ENCODE measurements at regions not wholly inside any gene's neighbourhood (a gene's known extent, or its start where the extent isn't known, plus 50 kb on each side); places are given as distances from the start of the nearest gene placed in this dataset.

- Histone ChIP-seq H3K9me3 (ENCODE audit: low read depth, low read length) (no peaks in the 10 kb centered on the region), H3K36me3 (ENCODE audit: insufficient read depth, low read length) (no peaks in the 10 kb centered on the region), H3K27ac (no peak overlapping the region), H3K9ac (ENCODE audit: insufficient read length) (no peak overlapping the region), H3K4me3 (no peak overlapping the region)
- TF ChIP-seq FOXP2 (optimal IDR thresholded peaks at IDR 0.05; ENCODE audit: control extremely low read depth, extremely low read length, insufficient read depth): no peak
- no peak for TF ChIP-seq EZH2 (IDR thresholded peaks at IDR 0.05)
- no peak for TF ChIP-seq POLR2AphosphoS5 (IDR thresholded peaks at IDR 0.05; ENCODE audit: borderline replicate concordance, low read depth, low read length)
- no peak for DNase-seq (ENCODE audit: low read depth, low spot score)
Measured at GRCh38 chr22:47563406-47564157, 801.1 kb downstream of the TBC1D22A start.

DNA sequence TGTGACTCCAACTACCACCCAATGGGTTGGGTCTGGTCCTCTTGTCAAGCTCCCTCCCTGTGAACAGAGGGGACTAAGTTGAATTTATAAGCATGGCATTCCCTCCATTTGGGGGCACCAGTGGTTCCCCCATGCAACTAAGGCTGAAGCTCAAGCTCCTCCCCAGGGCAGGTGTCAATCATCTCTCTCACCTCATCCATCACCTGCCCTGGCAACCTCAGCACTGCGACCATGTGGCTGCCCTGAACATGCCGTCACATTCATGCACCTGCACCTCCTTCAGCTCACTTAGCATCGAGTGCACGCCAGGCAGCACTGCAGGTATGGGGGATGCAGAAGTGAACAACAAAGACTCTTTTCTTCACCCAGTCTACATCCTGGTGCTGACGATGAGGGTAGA lies 799.3 kb downstream of the TBC1D22A start:
- no peak overlapping the region for H3K27ac ChIP-seq
- no peak overlapping the region for H3K9ac ChIP-seq (ENCODE audit: insufficient read length)
- H3K9me3 ChIP-seq (ENCODE audit: low read depth, low read length): no peaks in the 10 kb centered on the region
- H3K4me3 ChIP-seq: no peak overlapping the region
- no peak for DNase-seq (ENCODE audit: low read depth, low spot score)
- no peaks in the 10 kb centered on the region for H3K36me3 ChIP-seq (ENCODE audit: insufficient read depth, low read length)
- no peak for TF ChIP-seq FOXP2 (optimal IDR thresholded peaks at IDR 0.05; ENCODE audit: control extremely low read depth, extremely low read length, insufficient read depth)
- TF ChIP-seq EZH2 (IDR thresholded peaks at IDR 0.05): no peak
- TF ChIP-seq POLR2AphosphoS5 (IDR thresholded peaks at IDR 0.05; ENCODE audit: borderline replicate concordance, low read depth, low read length): no peak

DNA sequence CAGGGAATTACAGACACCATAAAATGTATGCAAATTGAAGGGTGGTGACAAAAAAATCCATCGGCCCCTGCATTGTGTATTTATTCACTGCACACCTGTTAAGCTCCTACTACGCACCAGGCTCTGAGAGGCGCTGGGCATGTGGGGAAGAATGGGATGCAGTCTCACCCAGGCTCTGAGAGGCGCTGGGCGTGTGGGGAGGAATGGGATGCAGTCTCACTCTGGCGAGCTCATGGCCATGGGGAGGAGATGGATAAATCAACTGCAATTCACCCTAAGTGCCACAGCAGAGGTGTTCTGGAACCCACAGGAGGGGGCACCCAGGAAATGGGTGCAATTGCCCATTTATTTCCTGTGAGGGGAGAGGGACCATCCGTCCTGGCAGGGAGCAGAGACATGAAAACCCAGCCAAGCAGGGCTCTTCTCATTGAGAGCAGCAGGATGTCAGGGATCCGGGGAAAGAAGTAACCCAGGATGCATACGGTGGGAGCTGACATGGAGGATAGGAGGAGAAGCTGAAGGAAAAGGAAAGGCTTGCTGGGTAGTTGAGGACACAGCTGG lies 798.7 kb downstream of the TBC1D22A start:
- Histone ChIP-seq H3K9me3 (ENCODE audit: low read depth, low read length) (no peaks in the 10 kb centered on the region), H3K4me3 (no peak overlapping the region)
- TF ChIP-seq FOXP2 (optimal IDR thresholded peaks at IDR 0.05; ENCODE audit: control extremely low read depth, extremely low read length, insufficient read depth) (no peak), EZH2 (IDR thresholded peaks at IDR 0.05) (no peak), POLR2AphosphoS5 (IDR thresholded peaks at IDR 0.05; ENCODE audit: borderline replicate concordance, low read depth, low read length) (no peak)

DNA sequence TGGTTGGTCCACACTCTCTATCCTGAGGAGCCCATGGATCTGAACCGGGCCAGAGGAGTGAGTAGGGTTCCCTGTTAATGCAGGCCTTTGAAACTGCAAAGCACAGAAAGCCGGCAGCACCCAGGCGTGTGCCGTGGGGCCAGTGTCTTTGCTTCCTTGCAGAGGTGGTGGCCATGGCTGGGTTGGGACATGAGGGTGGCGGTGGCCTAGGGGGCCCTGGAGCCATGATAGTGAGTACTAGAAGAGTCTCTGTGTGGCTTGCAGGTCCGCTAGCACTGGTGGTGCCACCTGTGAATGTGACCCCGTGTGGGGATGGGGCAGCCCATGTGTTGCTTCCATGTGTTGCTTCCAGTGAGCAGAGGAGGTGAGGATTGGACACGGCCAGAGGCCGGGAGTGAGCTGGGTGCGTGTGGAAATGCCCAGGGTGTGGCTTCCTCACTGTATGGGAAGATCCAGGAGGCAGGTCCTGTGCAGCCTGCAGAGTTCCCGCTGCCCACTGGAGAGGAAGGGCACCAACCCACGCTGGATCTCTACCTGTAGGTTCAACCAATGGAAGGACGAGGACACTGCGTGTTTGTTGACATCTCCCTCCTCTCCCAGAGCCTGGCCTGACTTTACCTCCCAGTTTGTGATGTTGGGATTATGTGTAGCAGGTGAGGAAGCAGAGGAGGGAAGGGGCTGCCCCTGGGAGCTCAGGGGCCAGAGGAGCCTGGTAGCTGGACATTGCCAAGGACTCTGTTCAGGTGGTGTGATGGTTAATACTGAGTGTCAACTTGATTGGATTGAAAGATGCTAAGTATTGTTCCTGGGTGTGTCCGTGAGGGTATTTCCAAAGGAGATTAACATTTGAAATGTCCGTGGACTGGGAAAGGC lies 796.6 kb downstream of the TBC1D22A start:
- Histone ChIP-seq H3K4me3 (no peak overlapping the region), H3K36me3 (ENCODE audit: insufficient read depth, low read length) (no peaks in the 10 kb centered on the region), H3K9ac (ENCODE audit: insufficient read length) (no peak overlapping the region), H3K9me3 (ENCODE audit: low read depth, low read length) (no peaks in the 10 kb centered on the region), H3K27ac (no peak overlapping the region)
- no peak for TF ChIP-seq EZH2 (IDR thresholded peaks at IDR 0.05)
- no peak for TF ChIP-seq POLR2AphosphoS5 (IDR thresholded peaks at IDR 0.05; ENCODE audit: borderline replicate concordance, low read depth, low read length)
- no peak for TF ChIP-seq FOXP2 (optimal IDR thresholded peaks at IDR 0.05; ENCODE audit: control extremely low read depth, extremely low read length, insufficient read depth)
- no peak for DNase-seq (ENCODE audit: low read depth, low spot score)

More for the DNA sequence above, 798.7 kb downstream of the TBC1D22A start:
- no peak overlapping the region for H3K9ac ChIP-seq (ENCODE audit: insufficient read length)
- no peak overlapping the region for H3K27ac ChIP-seq
- no peak for DNase-seq (ENCODE audit: low read depth, low spot score)
- no peaks in the 10 kb centered on the region for H3K36me3 ChIP-seq (ENCODE audit: insufficient read depth, low read length)

DNA sequence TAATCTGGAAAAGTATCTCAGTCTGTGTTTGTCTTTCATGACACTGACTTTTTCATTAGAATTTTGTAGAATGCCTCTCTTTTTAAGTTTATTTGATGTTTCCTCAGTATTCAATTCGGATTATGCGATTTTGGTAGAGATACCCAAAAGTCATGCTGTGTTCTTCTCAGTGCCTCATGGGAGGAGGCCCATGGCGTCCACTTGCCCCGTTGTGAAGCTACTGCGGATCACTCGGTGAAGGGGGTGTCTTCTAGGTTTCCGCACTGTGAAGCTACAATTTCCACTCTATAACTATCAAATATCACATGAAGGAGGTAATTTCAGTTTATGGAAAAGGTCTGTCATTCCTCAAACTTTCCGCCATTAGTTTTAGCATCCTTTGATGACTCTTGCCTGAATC lies 794.0 kb downstream of the TBC1D22A start:
- DNase-seq (ENCODE audit: low read depth, low spot score): no peak
- Histone ChIP-seq H3K9me3 (ENCODE audit: low read depth, low read length) (no peaks in the 10 kb centered on the region), H3K9ac (ENCODE audit: insufficient read length) (no peak overlapping the region), H3K36me3 (ENCODE audit: insufficient read depth, low read length) (no peaks in the 10 kb centered on the region), H3K4me3 (no peak overlapping the region), H3K27ac (no peak overlapping the region)
- TF ChIP-seq FOXP2 (optimal IDR thresholded peaks at IDR 0.05; ENCODE audit: control extremely low read depth, extremely low read length, insufficient read depth): no peak
- TF ChIP-seq EZH2 (IDR thresholded peaks at IDR 0.05): no peak
- TF ChIP-seq POLR2AphosphoS5 (IDR thresholded peaks at IDR 0.05; ENCODE audit: borderline replicate concordance, low read depth, low read length): no peak

GRCh38 chr22:47553436-47553835 lies 791.0 kb downstream of the TBC1D22A start:
- H3K36me3 ChIP-seq (ENCODE audit: insufficient read depth, low read length): no peaks in the 10 kb centered on the region
- no peak overlapping the region for H3K27ac ChIP-seq
- H3K9me3 ChIP-seq (ENCODE audit: low read depth, low read length): no peaks in the 10 kb centered on the region
- TF ChIP-seq POLR2AphosphoS5 (IDR thresholded peaks at IDR 0.05; ENCODE audit: borderline replicate concordance, low read depth, low read length): no peak
- TF ChIP-seq FOXP2 (optimal IDR thresholded peaks at IDR 0.05; ENCODE audit: control extremely low read depth, extremely low read length, insufficient read depth): no peak
- TF ChIP-seq EZH2 (IDR thresholded peaks at IDR 0.05): no peak
- DNase-seq (ENCODE audit: low read depth, low spot score): no peak
- no peak overlapping the region for H3K9ac ChIP-seq (ENCODE audit: insufficient read length)
- H3K4me3 ChIP-seq: no peak overlapping the region

DNA sequence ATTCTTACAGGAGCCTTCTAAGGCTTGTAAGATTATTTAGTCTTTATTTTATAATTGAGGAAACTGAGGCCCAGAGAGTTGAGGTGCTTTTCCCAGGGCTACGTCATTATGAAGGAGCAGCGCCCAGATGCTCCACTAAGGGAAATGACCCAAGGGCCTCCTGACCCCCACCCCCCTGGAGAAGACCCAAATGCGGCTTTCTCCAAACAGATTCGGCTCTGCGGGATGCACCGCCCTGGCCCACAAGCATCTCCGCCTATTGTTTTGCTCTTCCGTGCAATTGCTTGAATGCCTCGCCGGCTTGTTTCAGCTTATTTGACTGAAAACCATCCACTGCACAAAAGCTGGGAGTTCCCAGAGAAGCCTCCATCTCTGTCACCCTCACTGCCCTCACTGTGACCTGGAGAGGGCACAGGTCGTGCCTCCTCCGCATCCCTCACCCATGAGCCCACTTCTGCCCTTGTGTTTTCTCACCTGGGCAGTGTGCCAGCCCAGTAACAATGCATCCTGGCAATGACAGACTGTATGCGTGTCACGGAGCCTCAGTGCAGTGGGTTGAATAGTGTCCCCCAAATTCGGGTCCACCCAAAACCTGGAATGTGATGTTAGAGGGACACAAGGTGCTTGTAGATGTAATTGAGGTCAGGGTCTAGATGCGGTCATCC lies 790.2 kb downstream of the TBC1D22A start:
- DNase-seq (ENCODE audit: low read depth, low spot score): no peak
- no peaks in the 10 kb centered on the region for H3K36me3 ChIP-seq (ENCODE audit: insufficient read depth, low read length)
- H3K9me3 ChIP-seq (ENCODE audit: low read depth, low read length): no peaks in the 10 kb centered on the region
- H3K9ac ChIP-seq (ENCODE audit: insufficient read length): no peak overlapping the region
- no peak overlapping the region for H3K4me3 ChIP-seq
- no peak for TF ChIP-seq EZH2 (IDR thresholded peaks at IDR 0.05)
- TF ChIP-seq FOXP2 (optimal IDR thresholded peaks at IDR 0.05; ENCODE audit: control extremely low read depth, extremely low read length, insufficient read depth): no peak
- no peak for TF ChIP-seq POLR2AphosphoS5 (IDR thresholded peaks at IDR 0.05; ENCODE audit: borderline replicate concordance, low read depth, low read length)
- H3K27ac ChIP-seq: no peak overlapping the region

DNA sequence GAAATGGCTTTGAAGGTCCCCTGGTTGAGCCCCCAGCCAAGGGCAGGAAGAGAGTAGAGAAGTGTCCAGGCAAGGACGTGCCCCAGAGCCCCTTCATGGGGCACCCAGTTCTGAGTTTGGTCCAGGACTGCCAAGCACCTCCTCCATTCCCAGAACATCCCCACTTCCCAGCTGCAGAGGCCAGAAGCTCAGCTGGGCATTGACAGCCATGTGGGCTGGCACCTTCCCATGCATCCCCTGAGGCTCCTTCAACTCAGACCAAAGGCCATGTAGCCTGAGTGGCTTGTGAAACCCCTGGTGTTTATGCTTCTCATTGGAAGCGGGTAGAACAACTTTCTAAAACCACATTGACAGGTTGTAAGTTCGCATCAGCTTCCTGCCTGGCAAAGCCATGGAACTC lies 789.6 kb downstream of the TBC1D22A start:
- no peaks in the 10 kb centered on the region for H3K9me3 ChIP-seq (ENCODE audit: low read depth, low read length)

More for the DNA sequence above, 789.6 kb downstream of the TBC1D22A start:
- no peak overlapping the region for H3K27ac ChIP-seq
- H3K36me3 ChIP-seq (ENCODE audit: insufficient read depth, low read length): no peaks in the 10 kb centered on the region
- TF ChIP-seq FOXP2 (optimal IDR thresholded peaks at IDR 0.05; ENCODE audit: control extremely low read depth, extremely low read length, insufficient read depth): no peak
- no peak for TF ChIP-seq POLR2AphosphoS5 (IDR thresholded peaks at IDR 0.05; ENCODE audit: borderline replicate concordance, low read depth, low read length)
- no peak for TF ChIP-seq EZH2 (IDR thresholded peaks at IDR 0.05)
- H3K4me3 ChIP-seq: no peak overlapping the region
- no peak for DNase-seq (ENCODE audit: low read depth, low spot score)
- no peak overlapping the region for H3K9ac ChIP-seq (ENCODE audit: insufficient read length)
